ENCODE measurements at regions not wholly inside any gene's neighbourhood (a gene's known extent, or its start where the extent isn't known, plus 50 kb on each side); places are given as distances from the start of the nearest gene placed in this dataset.

DNA sequence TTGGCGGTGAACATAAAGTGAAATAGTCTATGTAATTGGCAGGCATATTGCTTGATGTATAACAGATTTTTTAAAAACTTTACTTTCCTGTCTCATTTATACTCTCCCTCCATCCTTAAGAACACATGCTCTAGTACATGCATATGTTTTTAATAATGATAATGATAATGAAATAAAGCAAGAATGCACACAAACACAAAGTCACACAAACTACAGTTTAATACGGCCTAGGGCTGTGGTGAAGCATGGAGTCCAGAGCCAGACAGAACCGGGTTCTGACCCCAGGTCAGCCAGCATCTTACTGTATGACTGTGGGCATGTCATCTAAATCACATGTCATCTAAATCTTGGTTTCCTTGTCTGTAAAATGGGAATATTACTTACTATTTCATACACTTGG is 324.9 kb upstream of the NFIA start:
- TF ChIP-seq, protein P1, sequence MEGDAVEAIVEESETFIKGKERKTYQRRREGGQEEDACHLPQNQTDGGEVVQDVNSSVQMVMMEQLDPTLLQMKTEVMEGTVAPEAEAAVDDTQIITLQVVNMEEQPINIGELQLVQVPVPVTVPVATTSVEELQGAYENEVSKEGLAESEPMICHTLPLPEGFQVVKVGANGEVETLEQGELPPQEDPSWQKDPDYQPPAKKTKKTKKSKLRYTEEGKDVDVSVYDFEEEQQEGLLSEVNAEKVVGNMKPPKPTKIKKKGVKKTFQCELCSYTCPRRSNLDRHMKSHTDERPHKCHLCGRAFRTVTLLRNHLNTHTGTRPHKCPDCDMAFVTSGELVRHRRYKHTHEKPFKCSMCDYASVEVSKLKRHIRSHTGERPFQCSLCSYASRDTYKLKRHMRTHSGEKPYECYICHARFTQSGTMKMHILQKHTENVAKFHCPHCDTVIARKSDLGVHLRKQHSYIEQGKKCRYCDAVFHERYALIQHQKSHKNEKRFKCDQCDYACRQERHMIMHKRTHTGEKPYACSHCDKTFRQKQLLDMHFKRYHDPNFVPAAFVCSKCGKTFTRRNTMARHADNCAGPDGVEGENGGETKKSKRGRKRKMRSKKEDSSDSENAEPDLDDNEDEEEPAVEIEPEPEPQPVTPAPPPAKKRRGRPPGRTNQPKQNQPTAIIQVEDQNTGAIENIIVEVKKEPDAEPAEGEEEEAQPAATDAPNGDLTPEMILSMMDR (optimal IDR thresholded peaks at IDR 0.05 in 1 of 3, IDR thresholded peaks at IDR 0.05 in 1 of 3, conservative IDR thresholded peaks at IDR 0.05 in 1 of 3; ENCODE audit: extremely low read depth in 1 of 3, insufficient read depth in 2 of 3, low read length in 3 of 3) = no peak
- TF ChIP-seq EZH2 (IDR thresholded peaks at IDR 0.05; ENCODE audit: low read length) = no peak

Measured in keratinocyte (primary cell).